Keratinocyte (primary cell): ENCODE measurements at regions not wholly inside any gene's neighbourhood (a gene's known extent, or its start where the extent isn't known, plus 50 kb on each side); places are given as distances from the start of the nearest gene placed in this dataset.

ENCODE experiments used
- DNase-seq: peaks from one replicate; pipeline ENCODE4 v3.0.0-alpha.2; 2011; ENCODE audit warnings: low read depth, missing footprints, low spot score
- FAIRE-seq: peaks from 2 replicates; lab custom pipeline; 2011; peaks lifted over from hg19 to GRCh38; lab: Jason Lieb, UNC
- H2AFZ ChIP-seq: 2 replicates; pipeline ENCODE4 v1.6.0; 2012; ENCODE audit warnings: low read length, control low read depth, inconsistent platforms; ENCODE audit not compliant: control insufficient read depth
- H3K27ac ChIP-seq: 2 replicates; pipeline ENCODE4 v1.5.1; 2011; ENCODE audit warnings: low read length; ENCODE audit not compliant: control insufficient read depth, insufficient read depth
- H3K27me3 ChIP-seq: 3 replicates; pipeline ENCODE4 v1.6.0; 2011; ENCODE audit warnings: low read length; ENCODE audit not compliant: control insufficient read depth, insufficient read depth; ENCODE audit errors: extremely low read depth
- H3K36me3 ChIP-seq, 2 experiments: 2 replicates in 1 of 2; 3 replicates in 1 of 2; pipeline ENCODE4 v1.5.1; 2011; ENCODE audit warnings: low read length in 2 of 2, mild to moderate bottlenecking in 1 of 2; ENCODE audit not compliant: control insufficient read depth in 2 of 2, insufficient read depth in 2 of 2; ENCODE audit errors: extremely low read depth in 1 of 2
- H3K4me1 ChIP-seq: 3 replicates; pipeline ENCODE4 v1.5.1; 2011; ENCODE audit warnings: low read length; ENCODE audit not compliant: control insufficient read depth, insufficient read depth; ENCODE audit errors: extremely low read depth
- H3K4me2 ChIP-seq: 3 replicates; pipeline ENCODE4 v1.6.0; 2011; ENCODE audit warnings: low read depth, low read length; ENCODE audit not compliant: control insufficient read depth, insufficient read depth; ENCODE audit errors: extremely low read depth
- H3K4me3 ChIP-seq, 3 experiments: fragments of 200-600 bp in 1 of 3; sonication (generic) in 1 of 3; 2 replicates in 2 of 3; 3 replicates in 1 of 3; pipeline ENCODE4 v1.5.1; 2011 to 2016; ENCODE audit warnings: low read length in 3 of 3, mild to moderate bottlenecking in 3 of 3, control low read depth in 2 of 3, inconsistent platforms in 1 of 3, low read depth in 1 of 3, mixed read lengths in 1 of 3, mixed run types in 1 of 3, moderate library complexity in 1 of 3; ENCODE audit not compliant: control insufficient read depth in 2 of 3, insufficient read depth in 2 of 3; ENCODE audit errors: extremely low read depth in 1 of 3
- H3K79me2 ChIP-seq: 2 replicates; pipeline ENCODE4 v1.6.0; 2012; ENCODE audit warnings: low read length; ENCODE audit not compliant: control insufficient read depth, insufficient read depth
- H3K9ac ChIP-seq: 3 replicates; pipeline ENCODE4 v1.6.0; 2011; ENCODE audit warnings: low read length; ENCODE audit not compliant: control insufficient read depth, insufficient read depth; ENCODE audit errors: extremely low read depth
- H3K9me1 ChIP-seq: 3 replicates; pipeline ENCODE4 v1.6.0; 2011; ENCODE audit warnings: low read length; ENCODE audit not compliant: control insufficient read depth, insufficient read depth; ENCODE audit errors: extremely low read depth
- H3K9me3 ChIP-seq: 2 replicates; pipeline ENCODE4 v1.5.1; 2012; ENCODE audit warnings: low read depth, low read length; ENCODE audit not compliant: control insufficient read depth
- H4K20me1 ChIP-seq: 3 replicates; pipeline ENCODE4 v1.6.0; 2011; ENCODE audit warnings: low read length; ENCODE audit not compliant: control insufficient read depth, insufficient read depth; ENCODE audit errors: extremely low read depth
- EZH2 ChIP-seq: IDR thresholded peaks from one replicate; pipeline ENCODE4 v1.6.1; 2012; ENCODE audit warnings: inconsistent platforms, mild to moderate bottlenecking, low read length, moderate library complexity
- dilution Hi-C: fragments of 300-500 bp; cut with MboI; formaldehyde crosslinking; loops from one replicate; pipeline ENCODE4 v1.7.0; 2020; ENCODE audit warnings: low sequenced_read_pairs; ENCODE audit not compliant: extremely low pct_ligation_motif_present
- TF ChIP-seq, protein P1 (sequence below), 3 experiments: IDR thresholded peaks in 1 of 3; conservative IDR thresholded peaks in 1 of 3; optimal IDR thresholded peaks in 1 of 3; 2 replicates in 2 of 3; 3 replicates in 1 of 3; pipeline versions ENCODE3 to v1.5.1; 2011; ENCODE audit warnings: low read length in 3 of 3, mild to moderate bottlenecking in 3 of 3, moderate library complexity in 2 of 3, control low read depth in 1 of 3, inconsistent platforms in 1 of 3; ENCODE audit not compliant: insufficient read depth in 2 of 3; ENCODE audit errors: extremely low read depth in 1 of 3

DNA sequence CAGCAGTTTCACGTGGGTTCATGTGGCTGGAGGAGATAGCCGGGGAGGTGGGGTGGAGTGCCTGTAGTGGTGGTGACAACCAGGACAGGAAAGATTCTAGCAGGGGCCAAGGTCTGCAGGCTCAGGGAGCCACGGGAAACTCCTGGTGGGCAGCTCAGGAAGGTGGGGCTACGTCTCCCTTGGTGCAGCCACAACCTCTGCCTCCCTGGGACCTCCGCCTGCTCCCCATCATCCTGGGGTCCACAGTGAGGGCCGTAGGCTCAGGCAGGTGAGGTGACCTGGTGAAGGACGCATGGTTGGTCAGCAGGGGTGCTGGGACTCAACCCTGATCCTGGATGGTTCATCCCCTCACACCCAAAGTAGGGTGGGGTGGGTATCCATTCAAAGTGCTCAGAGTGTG is 524.1 kb downstream of the TBC1D22A start:
- Histone ChIP-seq H3K4me3 (no peak overlapping the region), H3K27me3 (no peaks in the 10 kb centered on the region), H3K9me3 (peaks cover 6% of the 10 kb centered on the region), H3K4me2 (no peak overlapping the region), H3K36me3 (no peaks in the 10 kb centered on the region), H3K27ac (no peak overlapping the region), H3K9ac (no peak overlapping the region), H3K79me2 (no peaks in the 10 kb centered on the region), H3K4me1 (no peaks in the 10 kb centered on the region), H3K9me1 (no peaks in the 10 kb centered on the region), H4K20me1 (no peaks in the 10 kb centered on the region), H2AFZ (no peak overlapping the region)
- FAIRE-seq (no peak), DNase-seq (no peak)
- dilution Hi-C loops, result no loop called here
- TF ChIP-seq, protein P1, sequence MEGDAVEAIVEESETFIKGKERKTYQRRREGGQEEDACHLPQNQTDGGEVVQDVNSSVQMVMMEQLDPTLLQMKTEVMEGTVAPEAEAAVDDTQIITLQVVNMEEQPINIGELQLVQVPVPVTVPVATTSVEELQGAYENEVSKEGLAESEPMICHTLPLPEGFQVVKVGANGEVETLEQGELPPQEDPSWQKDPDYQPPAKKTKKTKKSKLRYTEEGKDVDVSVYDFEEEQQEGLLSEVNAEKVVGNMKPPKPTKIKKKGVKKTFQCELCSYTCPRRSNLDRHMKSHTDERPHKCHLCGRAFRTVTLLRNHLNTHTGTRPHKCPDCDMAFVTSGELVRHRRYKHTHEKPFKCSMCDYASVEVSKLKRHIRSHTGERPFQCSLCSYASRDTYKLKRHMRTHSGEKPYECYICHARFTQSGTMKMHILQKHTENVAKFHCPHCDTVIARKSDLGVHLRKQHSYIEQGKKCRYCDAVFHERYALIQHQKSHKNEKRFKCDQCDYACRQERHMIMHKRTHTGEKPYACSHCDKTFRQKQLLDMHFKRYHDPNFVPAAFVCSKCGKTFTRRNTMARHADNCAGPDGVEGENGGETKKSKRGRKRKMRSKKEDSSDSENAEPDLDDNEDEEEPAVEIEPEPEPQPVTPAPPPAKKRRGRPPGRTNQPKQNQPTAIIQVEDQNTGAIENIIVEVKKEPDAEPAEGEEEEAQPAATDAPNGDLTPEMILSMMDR (optimal IDR thresholded peaks at IDR 0.05 in 1 of 3, IDR thresholded peaks at IDR 0.05 in 1 of 3, conservative IDR thresholded peaks at IDR 0.05 in 1 of 3; ENCODE audit: extremely low read depth in 1 of 3, insufficient read depth in 2 of 3, low read length in 3 of 3), result no peak
- no peak for TF ChIP-seq EZH2

DNA sequence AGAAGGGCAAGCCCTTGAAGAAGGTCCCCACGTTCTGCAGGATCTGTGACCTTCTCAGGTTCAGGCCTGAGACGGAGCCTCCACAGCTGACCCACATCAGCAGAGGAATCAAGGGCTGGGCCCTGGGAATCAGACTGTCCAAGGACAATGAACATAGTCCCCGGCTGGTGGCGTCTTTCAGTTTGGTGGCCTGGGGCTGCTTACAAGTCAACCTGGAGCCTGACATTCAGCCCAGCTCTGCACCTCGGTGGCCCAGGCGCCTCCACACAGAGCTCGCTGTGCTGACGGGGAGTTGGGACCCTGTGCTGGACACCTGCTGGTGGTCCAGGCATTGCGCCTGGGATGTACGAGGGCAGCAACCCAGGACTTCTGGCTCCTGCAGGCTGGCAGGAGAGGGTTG is 523.5 kb downstream of the TBC1D22A start:
- H3K4me1 ChIP-seq, result no peaks in the 10 kb centered on the region
- no peaks in the 10 kb centered on the region for H3K79me2 ChIP-seq
- no peaks in the 10 kb centered on the region for H3K36me3 ChIP-seq
- no peaks in the 10 kb centered on the region for H3K27me3 ChIP-seq
- dilution Hi-C loops, result no loop called here
- no peak for FAIRE-seq
- no peak overlapping the region for H3K4me3 ChIP-seq
- H3K4me2 ChIP-seq, result no peak overlapping the region
- DNase-seq, result no peak
- H3K9me3 ChIP-seq, result peaks cover 6% of the 10 kb centered on the region
- H3K9ac ChIP-seq, result no peak overlapping the region
- no peak overlapping the region for H3K27ac ChIP-seq
- no peaks in the 10 kb centered on the region for H4K20me1 ChIP-seq
- TF ChIP-seq EZH2, result no peak
- TF ChIP-seq, protein P1 (optimal IDR thresholded peaks at IDR 0.05 in 1 of 3, IDR thresholded peaks at IDR 0.05 in 1 of 3, conservative IDR thresholded peaks at IDR 0.05 in 1 of 3; ENCODE audit: extremely low read depth in 1 of 3, insufficient read depth in 2 of 3, low read length in 3 of 3), result no peak
- no peaks in the 10 kb centered on the region for H3K9me1 ChIP-seq
- no peak overlapping the region for H2AFZ ChIP-seq
